ENCODE measurements at regions not wholly inside any gene's neighbourhood (a gene's known extent, or its start where the extent isn't known, plus 50 kb on each side); places are given as distances from the start of the nearest gene placed in this dataset.

DNA sequence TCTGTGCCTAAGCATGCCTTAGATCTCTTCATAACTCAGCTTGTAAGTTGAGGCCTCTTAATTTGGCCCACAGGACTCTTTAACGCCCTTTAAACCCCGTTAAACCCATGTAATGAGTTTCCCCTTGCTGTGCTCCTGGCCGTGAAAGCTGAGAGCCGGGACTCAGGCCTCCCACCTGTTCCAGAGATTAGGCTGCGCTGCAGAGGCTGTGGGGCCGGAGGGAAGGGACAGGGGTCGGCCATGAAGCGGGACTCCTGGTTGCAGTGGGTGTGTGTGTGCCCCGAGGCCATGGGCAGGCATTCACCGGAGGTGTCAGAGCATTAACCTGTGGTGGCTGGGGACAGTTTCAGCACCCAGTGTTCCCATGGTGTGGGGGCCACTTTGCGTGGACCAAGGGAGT, 150.8 kb upstream of the IRX3 start:
- in situ Hi-C loops (cut with HindIII; ENCODE audit: low pct_unique_long_range_greater_than_20kb, low sequenced_read_pairs): no loop called here

DNA sequence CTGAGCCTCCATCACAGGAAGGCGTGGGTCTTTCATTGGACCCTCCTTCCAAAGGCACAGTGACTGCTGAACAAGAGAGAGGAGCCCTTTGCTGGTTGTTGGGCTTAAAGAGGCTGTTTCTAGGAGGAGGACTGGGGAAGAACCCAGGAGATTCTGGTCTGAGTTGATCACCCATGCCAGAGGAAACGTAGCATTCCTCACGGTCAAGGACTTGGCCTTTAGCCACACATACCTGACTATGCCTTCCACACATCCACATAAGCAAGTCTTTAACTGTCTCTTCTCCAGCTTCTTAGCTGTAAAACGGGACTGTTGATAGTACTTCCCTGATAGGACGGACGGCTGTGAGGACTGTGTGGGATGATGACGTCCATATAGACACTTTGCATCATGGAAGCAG, 149.8 kb upstream of the IRX3 start:
- no peak overlapping the region for H3K4me3 ChIP-seq (ENCODE audit: low read depth in 2 of 2, low read length in 2 of 2)
- no peaks in the 10 kb centered on the region for H3K36me3 ChIP-seq (ENCODE audit: control insufficient read depth, insufficient read depth, low read length)
- ATAC-seq (no peak), DNase-seq (ENCODE audit: low read depth, low spot score) (no peak)
- no peaks in the 10 kb centered on the region for H3K9me3 ChIP-seq (ENCODE audit: control insufficient read depth, insufficient read depth, low read depth, low read length)
- no peak overlapping the region for H3K27ac ChIP-seq (ENCODE audit: low read length)
- BruUV-seq (replicated peaks): no TSS peak
- no peaks in the 10 kb centered on the region for H3K4me1 ChIP-seq (ENCODE audit: control insufficient read depth, insufficient read depth, low read length)
- POLR2A ChIA-PET: no interaction called here
- in situ Hi-C loops (cut with HindIII; ENCODE audit: low pct_unique_long_range_greater_than_20kb, low sequenced_read_pairs) (no loop called here), intact Hi-C loops (cut with micrococcal nuclease; ENCODE audit: unreplicated experiment) (no loop called here)
- CTCF ChIA-PET: no interaction called here
- no peaks in the 10 kb centered on the region for H3K27me3 ChIP-seq (ENCODE audit: control insufficient read depth, insufficient read depth, low read length)
- TF ChIP-seq SIN3A (IDR thresholded peaks at IDR 0.05; ENCODE audit: borderline replicate concordance, insufficient read depth, low read depth, low read length) (no peak), TCF7L2 (IDR thresholded peaks at IDR 0.05; ENCODE audit: low read depth, low read length) (no peak), POLR2AphosphoS5 (IDR thresholded peaks at IDR 0.05; ENCODE audit: low read depth, low read length) (no peak), CTCF (IDR thresholded peaks at IDR 0.05) (no peak)
- TF ChIP-seq, protein P1, sequence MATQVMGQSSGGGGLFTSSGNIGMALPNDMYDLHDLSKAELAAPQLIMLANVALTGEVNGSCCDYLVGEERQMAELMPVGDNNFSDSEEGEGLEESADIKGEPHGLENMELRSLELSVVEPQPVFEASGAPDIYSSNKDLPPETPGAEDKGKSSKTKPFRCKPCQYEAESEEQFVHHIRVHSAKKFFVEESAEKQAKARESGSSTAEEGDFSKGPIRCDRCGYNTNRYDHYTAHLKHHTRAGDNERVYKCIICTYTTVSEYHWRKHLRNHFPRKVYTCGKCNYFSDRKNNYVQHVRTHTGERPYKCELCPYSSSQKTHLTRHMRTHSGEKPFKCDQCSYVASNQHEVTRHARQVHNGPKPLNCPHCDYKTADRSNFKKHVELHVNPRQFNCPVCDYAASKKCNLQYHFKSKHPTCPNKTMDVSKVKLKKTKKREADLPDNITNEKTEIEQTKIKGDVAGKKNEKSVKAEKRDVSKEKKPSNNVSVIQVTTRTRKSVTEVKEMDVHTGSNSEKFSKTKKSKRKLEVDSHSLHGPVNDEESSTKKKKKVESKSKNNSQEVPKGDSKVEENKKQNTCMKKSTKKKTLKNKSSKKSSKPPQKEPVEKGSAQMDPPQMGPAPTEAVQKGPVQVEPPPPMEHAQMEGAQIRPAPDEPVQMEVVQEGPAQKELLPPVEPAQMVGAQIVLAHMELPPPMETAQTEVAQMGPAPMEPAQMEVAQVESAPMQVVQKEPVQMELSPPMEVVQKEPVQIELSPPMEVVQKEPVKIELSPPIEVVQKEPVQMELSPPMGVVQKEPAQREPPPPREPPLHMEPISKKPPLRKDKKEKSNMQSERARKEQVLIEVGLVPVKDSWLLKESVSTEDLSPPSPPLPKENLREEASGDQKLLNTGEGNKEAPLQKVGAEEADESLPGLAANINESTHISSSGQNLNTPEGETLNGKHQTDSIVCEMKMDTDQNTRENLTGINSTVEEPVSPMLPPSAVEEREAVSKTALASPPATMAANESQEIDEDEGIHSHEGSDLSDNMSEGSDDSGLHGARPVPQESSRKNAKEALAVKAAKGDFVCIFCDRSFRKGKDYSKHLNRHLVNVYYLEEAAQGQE (IDR thresholded peaks at IDR 0.05; ENCODE audit: insufficient read depth in 1 of 2, low read depth in 2 of 2, low read length in 1 of 2): no peak

More for the DNA sequence above, 150.8 kb upstream of the IRX3 start:
- H3K4me1 ChIP-seq (ENCODE audit: control insufficient read depth, insufficient read depth, low read length): no peaks in the 10 kb centered on the region
- H3K27me3 ChIP-seq (ENCODE audit: control insufficient read depth, insufficient read depth, low read length): no peaks in the 10 kb centered on the region
- DNase-seq (ENCODE audit: low read depth, low spot score): no peak
- ChIA-PET CTCF (no interaction called here), POLR2A (no interaction called here)
- no peak for TF ChIP-seq TCF7L2 (IDR thresholded peaks at IDR 0.05; ENCODE audit: low read depth, low read length)
- TF ChIP-seq, protein P1 (IDR thresholded peaks at IDR 0.05; ENCODE audit: insufficient read depth in 1 of 2, low read depth in 2 of 2, low read length in 1 of 2): no peak
- no peak for TF ChIP-seq POLR2AphosphoS5 (IDR thresholded peaks at IDR 0.05; ENCODE audit: low read depth, low read length)
- no peak for TF ChIP-seq SIN3A (IDR thresholded peaks at IDR 0.05; ENCODE audit: borderline replicate concordance, insufficient read depth, low read depth, low read length)
- no peak for TF ChIP-seq CTCF (IDR thresholded peaks at IDR 0.05)
- BruUV-seq (replicated peaks): no TSS peak
- H3K4me3 ChIP-seq (ENCODE audit: low read depth in 2 of 2, low read length in 2 of 2): no peak overlapping the region
- no peak for ATAC-seq
- intact Hi-C loops (cut with micrococcal nuclease; ENCODE audit: unreplicated experiment): no loop called here
- no peaks in the 10 kb centered on the region for H3K9me3 ChIP-seq (ENCODE audit: control insufficient read depth, insufficient read depth, low read depth, low read length)
- H3K27ac ChIP-seq (ENCODE audit: low read length): no peak overlapping the region
- no peaks in the 10 kb centered on the region for H3K36me3 ChIP-seq (ENCODE audit: control insufficient read depth, insufficient read depth, low read length)
